ENCODE measurements at regions not wholly inside any gene's neighbourhood (a gene's known extent, or its start where the extent isn't known, plus 50 kb on each side); places are given as distances from the start of the nearest gene placed in this dataset.

GRCh38 chr3:86743233-86743632 is 247.7 kb downstream of the VGLL3 start:
- no peak for TF ChIP-seq CTCF (IDR thresholded peaks at IDR 0.05; ENCODE audit: insufficient read depth, low read length, poor library complexity, severe bottlenecking)
- TF ChIP-seq EZH2phosphoT487 (conservative IDR thresholded peaks at IDR 0.05; ENCODE audit: low read length): no peak
